NT2/D1 (cell line): ENCODE measurements at regions not wholly inside any gene's neighbourhood (a gene's known extent, or its start where the extent isn't known, plus 50 kb on each side); places are given as distances from the start of the nearest gene placed in this dataset.

Source experiments
- SUZ12 ChIP-seq: IDR thresholded peaks from 2 replicates; pipeline ENCODE4 v1.6.1; 2011; ENCODE audit not compliant: insufficient read length, insufficient read depth; ENCODE audit errors: extremely low read depth
- YY1 ChIP-seq: IDR thresholded peaks from 2 replicates; pipeline ENCODE4 v1.6.1; 2011; ENCODE audit not compliant: insufficient read length, insufficient read depth
- ZNF274 ChIP-seq: IDR thresholded peaks from 2 replicates; pipeline ENCODE4 v1.6.1; 2011; ENCODE audit warnings: mild to moderate bottlenecking, low read depth, low read length

DNA sequence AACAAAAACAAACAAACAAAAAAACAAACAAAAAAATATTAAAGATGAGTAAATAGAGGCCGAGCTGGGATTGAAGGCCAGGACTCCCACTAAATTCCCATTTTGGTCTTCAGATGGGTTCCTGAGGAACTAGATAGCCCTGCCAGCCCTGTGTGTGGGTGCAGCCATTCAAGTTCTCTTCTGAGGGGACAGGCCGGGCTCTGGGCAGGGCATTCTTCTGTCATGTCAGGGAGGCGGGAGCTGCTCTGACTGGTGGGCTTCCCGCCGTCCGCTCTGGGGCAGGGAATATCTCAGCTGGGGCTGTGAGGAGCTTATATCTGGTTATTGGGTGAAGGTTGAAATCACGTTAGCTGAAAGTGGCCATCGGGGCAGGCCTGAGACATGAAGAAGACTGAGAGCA, 127.3 kb upstream of the CXCR4 start:
- TF ChIP-seq ZNF274 (no peak), YY1 (no peak), SUZ12 (no peak)
